GM10266 (cell line): ENCODE measurements at regions not wholly inside any gene's neighbourhood (a gene's known extent, or its start where the extent isn't known, plus 50 kb on each side); places are given as distances from the start of the nearest gene placed in this dataset.

ENCODE experiments used
- DNase-seq: peaks from one replicate; pipeline ENCODE4 v3.0.0; 2012; ENCODE audit errors: extremely low spot score
- CTCF ChIP-seq: IDR thresholded peaks from 2 replicates; pipeline ENCODE4 v1.5.1; 2012; ENCODE audit warnings: mild to moderate bottlenecking, low read depth; ENCODE audit not compliant: control insufficient read depth, insufficient read depth; ENCODE audit errors: missing control alignments

GRCh38 chr4:66820681-66821080 lies 724.6 kb downstream of the CENPC start:
- no peak for TF ChIP-seq CTCF

GRCh38 chr4:66814277-66814676 lies 731.0 kb downstream of the CENPC start:
- no peak for TF ChIP-seq CTCF

More at GRCh38 chr4:66820681-66821080, 724.6 kb downstream of the CENPC start:
- DNase-seq, result no peak

GRCh38 chr4:66805582-66805981 lies 739.7 kb downstream of the CENPC start:
- no peak for DNase-seq

More at GRCh38 chr4:66814277-66814676, 731.0 kb downstream of the CENPC start:
- no peak for DNase-seq

GRCh38 chr4:66804979-66805378 lies 740.3 kb downstream of the CENPC start:
- no peak for DNase-seq
- TF ChIP-seq CTCF, result no peak

More at GRCh38 chr4:66805582-66805981, 739.7 kb downstream of the CENPC start:
- no peak for TF ChIP-seq CTCF

GRCh38 chr4:66797608-66798007 lies 747.7 kb downstream of the CENPC start:
- no peak for DNase-seq
- no peak for TF ChIP-seq CTCF

- DNase-seq, result no peak
- TF ChIP-seq CTCF, result no peak
Measured at GRCh38 chr4:66795724-66796123, 749.6 kb downstream of the CENPC start.

GRCh38 chr4:66794390-66795034 lies 750.8 kb downstream of the CENPC start:
- DNase-seq, result no peak
- no peak for TF ChIP-seq CTCF
